MM.1S (cell line): ENCODE measurements at regions not wholly inside any gene's neighbourhood (a gene's known extent, or its start where the extent isn't known, plus 50 kb on each side); places are given as distances from the start of the nearest gene placed in this dataset.

Experiments
- DNase-seq: peaks from one replicate; pipeline ENCODE4 v3.0.0-alpha.2; 2015
- H2AFZ ChIP-seq: fragments of 300-600 bp; sonication (generic); 2 replicates; pipeline ENCODE4 v1.6.0; 2016; ENCODE audit warnings: antibody characterized with exemption, low read length
- H3F3A ChIP-seq: fragments of 300-600 bp; sonication (generic); 2 replicates; pipeline ENCODE4 v1.6.1; 2016; ENCODE audit warnings: mild to moderate bottlenecking, antibody characterized with exemption, low read length, moderate library complexity, mixed read lengths; ENCODE audit not compliant: insufficient read depth
- H3K27ac ChIP-seq: fragments of 300-600 bp; sonication (generic); 2 replicates; pipeline ENCODE4 v1.5.1; 2016; ENCODE audit warnings: mild to moderate bottlenecking, low read length
- H3K27me3 ChIP-seq: fragments of 300-600 bp; sonication (generic); replicated peaks from 2 replicates; pipeline ENCODE4 v1.6.0; 2016; ENCODE audit warnings: low read length; ENCODE audit not compliant: insufficient read depth
- H3K36me3 ChIP-seq: fragments of 300-600 bp; sonication (generic); replicated peaks from 2 replicates; pipeline ENCODE4 v1.6.1; 2016; ENCODE audit warnings: mild to moderate bottlenecking, low read length, mixed read lengths; ENCODE audit not compliant: insufficient read depth
- H3K4me1 ChIP-seq: fragments of 300-600 bp; sonication (generic); 2 replicates; pipeline ENCODE4 v1.6.1; 2016; ENCODE audit warnings: low read length, mixed read lengths
- H3K4me2 ChIP-seq: fragments of 300-600 bp; sonication (generic); 2 replicates; pipeline ENCODE4 v1.6.0; 2016; ENCODE audit warnings: low read depth, low read length
- H3K4me3 ChIP-seq: fragments of 300-600 bp; sonication (generic); 2 replicates; pipeline ENCODE4 v1.5.1; 2016; ENCODE audit warnings: low read length, mixed read lengths
- H3K79me2 ChIP-seq: fragments of 300-600 bp; sonication (generic); 2 replicates; pipeline ENCODE4 v1.6.1; 2016; ENCODE audit warnings: mixed run types, low read length, mixed read lengths
- H3K9ac ChIP-seq: fragments of 300-600 bp; sonication (generic); 2 replicates; pipeline ENCODE4 v1.6.1; 2016; ENCODE audit warnings: low read length, mixed read lengths
- H3K9me2 ChIP-seq: fragments of 300-600 bp; sonication (generic); replicated peaks from 2 replicates; pipeline ENCODE4 v1.6.1; 2016; ENCODE audit warnings: mild to moderate bottlenecking, low read length, mixed read lengths; ENCODE audit not compliant: insufficient read depth
- H3K9me3 ChIP-seq: fragments of 300-600 bp; sonication (generic); replicated peaks from 2 replicates; pipeline ENCODE4 v1.6.1; 2016; ENCODE audit warnings: mild to moderate bottlenecking, low read length, mixed read lengths; ENCODE audit not compliant: insufficient read depth
- H4K20me1 ChIP-seq: fragments of 300-600 bp; sonication (generic); 2 replicates; pipeline ENCODE4 v1.6.1; 2016; ENCODE audit warnings: mild to moderate bottlenecking, low read length, moderate library complexity, mixed read lengths; ENCODE audit not compliant: insufficient read depth
- CTCF ChIP-seq: fragments of 300-600 bp; sonication (generic); IDR thresholded peaks from 2 replicates; pipeline ENCODE4 v1.5.1; 2016; ENCODE audit warnings: antibody characterized with exemption, low read length, mixed read lengths
- EZH2 ChIP-seq: fragments of 300-600 bp; sonication (generic); optimal IDR thresholded peaks from 2 replicates; pipeline ENCODE3; 2017; ENCODE audit warnings: low read depth, mild to moderate bottlenecking, antibody characterized with exemption, low read length, mixed read lengths
- EZH2phosphoT487 ChIP-seq: fragments of 300-600 bp; sonication (generic); IDR thresholded peaks from 2 replicates; pipeline ENCODE4 v1.6.1; 2018; ENCODE audit warnings: antibody characterized with exemption, low read length

- Histone ChIP-seq H3K27me3 (no peaks in the 10 kb centered on the region), H3K9me3 (no peaks in the 10 kb centered on the region), H3K79me2 (no peaks in the 10 kb centered on the region), H4K20me1 (no peaks in the 10 kb centered on the region), H3F3A (no peaks in the 10 kb centered on the region), H3K4me3 (no peak overlapping the region), H3K4me1 (no peaks in the 10 kb centered on the region), H3K36me3 (no peaks in the 10 kb centered on the region), H2AFZ (no peak overlapping the region), H3K27ac (no peak overlapping the region), H3K9me2 (no peaks in the 10 kb centered on the region), H3K9ac (no peak overlapping the region), H3K4me2 (no peak overlapping the region)
- no peak for DNase-seq
- no peak for TF ChIP-seq EZH2
- TF ChIP-seq CTCF = no peak
- TF ChIP-seq EZH2phosphoT487 = no peak
Measured at GRCh38 chr7:96949766-96950165, 55.6 kb upstream of the DLX6 start.

DNA sequence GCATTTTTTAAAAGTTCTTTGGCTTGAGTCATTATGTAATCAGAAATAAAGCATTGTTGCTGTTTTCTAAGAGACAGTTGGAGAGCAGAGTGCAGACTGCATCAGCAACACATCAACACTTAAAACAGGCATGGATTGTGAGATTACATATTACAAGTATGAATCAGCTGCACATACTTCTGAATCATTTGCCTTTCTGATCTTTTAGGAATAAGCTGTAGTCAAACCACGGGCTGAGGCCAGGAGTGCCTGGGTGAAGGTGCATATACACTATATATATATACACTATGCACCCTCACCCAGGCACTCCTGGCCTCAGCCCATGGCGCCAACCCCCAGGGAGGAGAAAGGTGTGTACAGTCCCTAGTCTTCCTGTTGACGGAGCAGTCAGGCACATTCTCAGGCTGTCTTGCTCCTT, 52.4 kb upstream of the DLX6 start:
- Histone ChIP-seq H3K9me3 (no peaks in the 10 kb centered on the region), H3K79me2 (no peaks in the 10 kb centered on the region), H3K4me3 (no peak overlapping the region), H3K27me3 (no peaks in the 10 kb centered on the region), H3K4me1 (no peaks in the 10 kb centered on the region), H3K9me2 (no peaks in the 10 kb centered on the region), H3K9ac (no peak overlapping the region), H3K36me3 (no peaks in the 10 kb centered on the region), H2AFZ (no peak overlapping the region), H3F3A (no peaks in the 10 kb centered on the region), H4K20me1 (no peaks in the 10 kb centered on the region), H3K4me2 (no peak overlapping the region), H3K27ac (no peak overlapping the region)
- TF ChIP-seq EZH2 = no peak
- TF ChIP-seq EZH2phosphoT487 = no peak
- no peak for TF ChIP-seq CTCF
- no peak for DNase-seq

GRCh38 chr7:96953676-96954513, 51.5 kb upstream of the DLX6 start:
- Histone ChIP-seq H3K27ac (no peak overlapping the region), H3K4me1 (no peaks in the 10 kb centered on the region), H2AFZ (no peak overlapping the region), H3K9ac (no peak overlapping the region), H4K20me1 (no peaks in the 10 kb centered on the region), H3K4me3 (no peak overlapping the region), H3K36me3 (no peaks in the 10 kb centered on the region), H3K4me2 (no peak overlapping the region), H3K27me3 (no peaks in the 10 kb centered on the region), H3F3A (no peaks in the 10 kb centered on the region), H3K9me2 (no peaks in the 10 kb centered on the region), H3K79me2 (no peaks in the 10 kb centered on the region), H3K9me3 (no peaks in the 10 kb centered on the region)
- TF ChIP-seq EZH2phosphoT487 (no peak), CTCF (no peak), EZH2 (no peak)
- no peak for DNase-seq
